GM06990 (cell line): ENCODE measurements at regions not wholly inside any gene's neighbourhood (a gene's known extent, or its start where the extent isn't known, plus 50 kb on each side); places are given as distances from the start of the nearest gene placed in this dataset.

Experiments used
- DNase-seq: peaks from one replicate; pipeline ENCODE4 v3.0.0-alpha.2; 2011; ENCODE audit not compliant: insufficient read length; ENCODE audit errors: extremely low read depth
- H3K27me3 ChIP-seq: replicated peaks from 2 replicates; pipeline ENCODE4 v1.6.0; 2011; ENCODE audit warnings: low read length; ENCODE audit not compliant: control insufficient read depth, insufficient read depth
- H3K36me3 ChIP-seq: 2 replicates; pipeline ENCODE4 v1.5.1; 2011; ENCODE audit warnings: low read length; ENCODE audit not compliant: control insufficient read depth, insufficient read depth
- H3K4me3 ChIP-seq: replicated peaks from 2 replicates; pipeline ENCODE4 v1.5.1; 2011; ENCODE audit warnings: low read depth, mild to moderate bottlenecking, control low read depth, low read length
- CTCF ChIP-seq: IDR thresholded peaks from 2 replicates; pipeline ENCODE4 v1.5.1; 2011; ENCODE audit warnings: low read length, control low read depth, mild to moderate bottlenecking, inconsistent platforms; ENCODE audit not compliant: insufficient read depth, poor library complexity, severe bottlenecking

DNA sequence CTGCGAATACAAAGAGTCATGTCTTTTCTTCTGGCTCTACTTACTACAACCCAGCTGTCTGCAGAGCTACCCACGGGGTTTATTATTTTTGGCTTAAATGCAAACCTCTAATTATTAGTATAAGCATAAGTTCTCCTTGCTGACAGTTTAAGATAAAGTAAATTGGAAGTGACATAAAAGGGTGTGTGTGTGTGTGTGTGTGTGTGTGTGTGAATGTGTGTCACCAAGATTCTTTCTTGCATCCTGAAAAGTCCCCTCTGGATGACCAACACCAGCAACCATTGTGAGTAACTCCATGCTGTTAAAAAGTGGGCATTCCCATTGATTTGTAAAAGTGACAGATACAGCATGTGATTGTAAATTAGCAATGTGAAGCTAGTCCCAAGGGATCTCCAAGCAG, 803.8 kb upstream of the ZNF608 start:
- TF ChIP-seq CTCF: no peak
- Histone ChIP-seq H3K36me3 (no peaks in the 10 kb centered on the region), H3K4me3 (no peak overlapping the region), H3K27me3 (no peaks in the 10 kb centered on the region)
- no peak for DNase-seq

DNA sequence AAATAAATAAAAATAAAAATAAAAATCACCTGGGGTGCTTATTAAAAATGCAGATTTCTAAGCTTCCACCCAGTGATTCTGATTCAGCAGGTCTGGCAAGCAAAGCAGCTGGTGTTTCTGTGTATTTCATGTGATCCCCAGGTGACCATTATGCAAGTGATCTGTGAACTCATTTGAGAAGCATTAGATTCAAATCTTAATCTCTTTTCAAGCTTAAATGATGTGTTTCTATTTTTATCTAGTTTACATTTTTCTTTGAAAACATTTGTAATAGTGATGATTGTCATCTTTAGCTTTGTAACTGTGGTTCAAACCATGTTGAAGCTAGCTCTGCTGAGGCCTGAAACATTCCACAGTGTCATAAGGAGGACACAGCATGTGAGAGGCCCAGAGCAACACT, 804.8 kb upstream of the ZNF608 start:
- Histone ChIP-seq H3K27me3 (no peaks in the 10 kb centered on the region), H3K36me3 (no peaks in the 10 kb centered on the region), H3K4me3 (no peak overlapping the region)
- DNase-seq: no peak
- no peak for TF ChIP-seq CTCF

GRCh38 chr5:125551797-125552196, 805.4 kb upstream of the ZNF608 start:
- no peak overlapping the region for H3K4me3 ChIP-seq
- no peaks in the 10 kb centered on the region for H3K27me3 ChIP-seq
- H3K36me3 ChIP-seq: no peaks in the 10 kb centered on the region
- TF ChIP-seq CTCF: no peak
- DNase-seq: no peak

- no peaks in the 10 kb centered on the region for H3K27me3 ChIP-seq
- H3K36me3 ChIP-seq: no peaks in the 10 kb centered on the region
- no peak overlapping the region for H3K4me3 ChIP-seq
- DNase-seq: no peak
- no peak for TF ChIP-seq CTCF
These were observed 806.0 kb upstream of the ZNF608 start for GRCh38 chr5:125552486-125552885.

DNA sequence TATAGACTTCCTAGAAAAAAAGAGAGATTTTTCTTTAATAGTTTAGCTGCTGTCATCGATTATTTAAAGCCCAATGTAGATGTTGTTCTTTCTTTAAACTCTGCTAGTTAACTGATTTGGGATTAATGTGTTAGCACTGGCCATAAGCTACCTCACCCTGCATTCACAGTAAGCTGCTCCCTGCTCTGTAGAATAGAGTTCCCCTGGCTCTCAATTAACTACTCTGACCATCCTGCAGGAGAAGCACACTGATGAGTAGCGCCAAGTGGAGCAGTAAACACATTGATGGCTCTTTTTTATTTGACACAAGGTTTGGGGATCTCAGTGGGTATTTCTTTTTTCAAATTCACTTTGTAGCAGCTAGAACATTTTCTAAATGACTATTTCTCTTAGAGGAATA, 807.9 kb upstream of the ZNF608 start:
- no peaks in the 10 kb centered on the region for H3K27me3 ChIP-seq

More for the DNA sequence above, 807.9 kb upstream of the ZNF608 start:
- no peak for TF ChIP-seq CTCF
- Histone ChIP-seq H3K4me3 (no peak overlapping the region), H3K36me3 (no peaks in the 10 kb centered on the region)
- no peak for DNase-seq
